GM12872 (cell line): ENCODE measurements at regions not wholly inside any gene's neighbourhood (a gene's known extent, or its start where the extent isn't known, plus 50 kb on each side); places are given as distances from the start of the nearest gene placed in this dataset.

Experiments
- CTCF ChIP-seq: IDR thresholded peaks from 3 replicates; pipeline ENCODE4 v1.5.1; 2011; ENCODE audit warnings: low read depth, mild to moderate bottlenecking, low read length, moderate library complexity; ENCODE audit not compliant: insufficient read depth

DNA sequence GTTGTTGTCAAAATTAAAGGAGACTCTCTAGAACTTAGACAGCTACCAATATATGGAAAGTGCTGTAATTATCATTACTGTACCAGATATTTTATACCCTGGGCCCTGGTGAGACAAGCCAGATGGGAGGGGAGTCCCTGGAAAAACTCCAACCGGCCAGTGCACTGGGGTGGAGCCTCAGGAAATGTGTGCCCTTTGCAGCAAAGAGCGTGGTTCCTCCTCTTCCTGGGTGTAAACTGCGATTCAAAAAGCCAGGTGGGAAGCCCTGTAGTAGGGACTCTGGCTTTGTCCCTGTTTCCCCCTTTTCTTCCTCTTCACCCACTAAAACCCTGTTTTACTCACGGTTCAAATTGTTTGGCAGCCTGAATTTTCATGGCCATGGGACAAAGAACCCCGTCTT is 812.3 kb downstream of the PLA2G4A start:
- TF ChIP-seq CTCF = no peak

DNA sequence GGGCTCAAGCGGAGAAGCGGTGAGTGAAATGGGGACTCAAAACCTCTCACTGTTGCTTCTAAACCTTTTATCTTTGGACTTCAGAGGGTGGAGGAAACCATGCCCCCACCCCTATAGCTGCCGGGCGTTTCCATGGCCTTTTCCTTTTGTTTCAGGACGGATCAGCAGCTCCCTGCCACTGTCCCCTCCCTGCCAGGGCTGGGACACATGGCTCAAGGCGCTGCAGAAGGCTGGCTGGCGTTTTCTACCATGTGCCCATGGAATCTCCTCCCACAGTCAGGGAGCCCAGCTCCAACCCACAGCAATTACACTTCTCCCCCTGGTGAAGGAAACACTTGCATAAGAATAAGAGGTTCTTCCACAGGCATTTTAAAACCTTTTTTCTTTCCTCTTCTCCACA is 812.7 kb downstream of the PLA2G4A start:
- TF ChIP-seq CTCF = no peak

DNA sequence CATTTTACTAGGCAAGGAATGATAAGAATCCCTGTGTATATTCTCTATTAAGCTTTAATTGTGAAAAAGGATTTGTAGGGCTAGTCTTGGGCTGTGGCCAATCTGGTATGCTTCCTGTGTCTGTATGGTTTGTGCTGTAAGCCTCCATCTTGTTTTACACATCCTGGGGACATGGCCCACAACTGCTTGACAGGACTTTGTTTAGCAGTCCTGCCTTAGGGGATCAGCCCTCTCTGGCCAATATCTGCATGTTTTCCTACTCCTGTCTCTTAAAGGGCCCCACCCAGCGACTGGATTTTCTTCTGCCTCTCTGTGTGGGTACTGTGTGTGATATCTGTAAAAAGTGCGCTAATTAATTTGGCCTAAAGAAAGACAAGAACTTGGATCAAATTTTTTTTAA is 813.2 kb downstream of the PLA2G4A start:
- no peak for TF ChIP-seq CTCF

DNA sequence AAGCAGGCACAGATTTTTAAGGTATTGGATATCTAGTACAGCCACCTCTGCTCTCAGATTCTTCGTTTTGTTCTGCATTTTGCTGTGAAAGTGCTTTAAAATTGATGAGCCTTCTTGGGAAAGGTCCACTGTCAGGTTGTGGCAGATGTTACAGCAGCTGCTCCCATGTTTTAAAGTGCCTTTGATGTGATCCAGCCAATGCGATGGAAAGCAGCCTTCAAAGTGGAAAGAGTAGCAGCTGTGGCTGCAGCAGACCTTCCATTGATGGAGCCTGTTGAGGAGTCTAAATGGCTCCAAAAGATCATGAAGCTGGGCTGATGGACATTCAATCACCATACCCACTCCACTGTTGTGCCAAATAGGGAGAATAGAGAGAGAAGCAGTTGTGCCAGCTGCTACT is 816.9 kb downstream of the PLA2G4A start:
- no peak for TF ChIP-seq CTCF

GRCh38 chr1:187646536-187647107 is 817.9 kb downstream of the PLA2G4A start:
- TF ChIP-seq CTCF = no peak

GRCh38 chr1:187648091-187648490 is 819.3 kb downstream of the PLA2G4A start:
- no peak for TF ChIP-seq CTCF

DNA sequence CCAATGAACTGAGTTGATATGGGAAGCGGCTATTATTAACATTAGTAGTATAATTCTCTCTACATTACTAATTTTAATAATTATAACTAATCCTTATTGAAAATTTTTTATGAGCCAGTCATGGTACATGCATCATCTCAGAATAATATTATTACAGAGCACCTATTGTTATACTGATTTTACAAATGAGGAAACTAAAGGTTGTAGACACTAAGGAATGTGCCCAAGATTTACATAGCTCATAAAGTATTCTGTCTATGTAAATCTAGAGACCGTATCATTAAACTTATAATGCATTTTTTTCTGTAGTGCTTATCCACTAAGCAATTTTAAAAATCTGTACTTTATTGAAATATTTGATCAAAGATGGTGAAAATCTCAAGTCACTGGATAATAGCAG is 825.9 kb downstream of the PLA2G4A start:
- no peak for TF ChIP-seq CTCF
